ENCODE measurements at regions not wholly inside any gene's neighbourhood (a gene's known extent, or its start where the extent isn't known, plus 50 kb on each side); places are given as distances from the start of the nearest gene placed in this dataset.

GRCh38 chr4:135994360-135994759 is 1537.9 kb downstream of the PCDH18 start:
- H3K9me3 Mint-ChIP-seq: peaks cover 33% of the 10 kb centered on the region
- no peak for TF ChIP-seq CTCF (IDR thresholded peaks at IDR 0.05)
- no peaks in the 10 kb centered on the region for H3K4me1 Mint-ChIP-seq (ENCODE audit: low read depth)
- H3K4me3 Mint-ChIP-seq: no peak overlapping the region
- DNase-seq: no peak
- no peaks in the 10 kb centered on the region for H3K36me3 Mint-ChIP-seq (ENCODE audit: low read depth)
- H3K27me3 Mint-ChIP-seq (ENCODE audit: insufficient read depth): no peaks in the 10 kb centered on the region; the same call in 1 of the 2 replicates
- no peak overlapping the region for H3K27ac Mint-ChIP-seq

GRCh38 chr4:135976860-135977259 is 1555.4 kb downstream of the PCDH18 start:
- DNase-seq: no peak
- H3K36me3 Mint-ChIP-seq (ENCODE audit: low read depth): no peaks in the 10 kb centered on the region
- H3K27me3 Mint-ChIP-seq (ENCODE audit: insufficient read depth): no peaks in the 10 kb centered on the region
- peaks cover 14% of the 10 kb centered on the region for H3K9me3 Mint-ChIP-seq
- H3K27ac Mint-ChIP-seq: no peak overlapping the region
- no peaks in the 10 kb centered on the region for H3K4me1 Mint-ChIP-seq (ENCODE audit: low read depth)
- TF ChIP-seq CTCF (IDR thresholded peaks at IDR 0.05): no peak
- H3K4me3 Mint-ChIP-seq: no peak overlapping the region

GRCh38 chr4:135966936-135967335 is 1565.4 kb downstream of the PCDH18 start:
- Mint-ChIP-seq H3K9me3 (peaks cover 24% of the 10 kb centered on the region), H3K27ac (no peak overlapping the region), H3K36me3 (ENCODE audit: low read depth) (no peaks in the 10 kb centered on the region), H3K4me1 (ENCODE audit: low read depth) (no peaks in the 10 kb centered on the region), H3K4me3 (no peak overlapping the region), H3K27me3 (ENCODE audit: insufficient read depth) (no peaks in the 10 kb centered on the region)
- no peak for DNase-seq
- no peak for TF ChIP-seq CTCF (IDR thresholded peaks at IDR 0.05)

DNA sequence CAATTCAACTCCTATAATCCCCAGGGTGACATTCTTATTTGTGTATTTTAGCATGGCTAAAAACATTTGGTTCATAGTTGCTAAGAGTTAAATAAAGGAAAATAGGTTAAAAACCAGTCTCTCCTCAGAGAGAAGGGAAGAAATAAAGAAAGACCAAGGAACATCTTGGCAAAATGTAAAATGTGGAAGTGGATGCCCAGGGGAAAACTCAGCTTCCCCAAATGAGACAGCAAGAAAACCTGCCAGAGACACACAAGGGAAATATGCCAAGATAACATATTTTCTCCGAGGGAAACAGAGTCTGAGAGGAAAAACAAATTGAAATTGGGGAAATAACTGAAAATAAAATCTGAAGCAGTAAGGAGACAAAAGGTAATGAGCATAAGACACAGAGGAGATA is 1569.3 kb downstream of the PCDH18 start:
- no peaks in the 10 kb centered on the region; the same call in 1 of the 2 replicates for H3K27me3 Mint-ChIP-seq (ENCODE audit: insufficient read depth)
- H3K4me1 Mint-ChIP-seq (ENCODE audit: low read depth): no peaks in the 10 kb centered on the region
- no peak for TF ChIP-seq CTCF (IDR thresholded peaks at IDR 0.05)
- no peak for DNase-seq
- H3K27ac Mint-ChIP-seq: no peak overlapping the region
- H3K36me3 Mint-ChIP-seq (ENCODE audit: low read depth): no peaks in the 10 kb centered on the region
- no peak overlapping the region for H3K4me3 Mint-ChIP-seq
- H3K9me3 Mint-ChIP-seq: peaks cover 34% of the 10 kb centered on the region

DNA sequence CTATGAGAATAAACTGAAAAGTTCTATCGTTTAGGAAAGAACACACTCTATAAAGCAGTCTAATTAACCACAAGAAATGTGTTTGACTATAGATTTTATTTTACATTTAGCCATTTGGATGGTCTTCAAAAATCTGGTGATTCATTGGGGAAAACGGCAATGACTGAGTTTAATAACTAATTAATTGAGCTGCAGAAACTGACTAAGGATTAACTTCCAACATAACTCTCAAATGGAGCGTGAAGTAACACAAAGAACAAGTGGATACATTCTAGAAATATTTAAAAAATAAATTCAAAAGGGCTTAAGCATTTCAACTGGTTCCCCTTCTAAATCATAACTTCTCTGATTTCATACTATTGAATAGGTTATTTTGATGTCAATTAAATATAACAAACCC is 1582.4 kb downstream of the PCDH18 start:
- Mint-ChIP-seq H3K27me3 (ENCODE audit: insufficient read depth) (no peaks in the 10 kb centered on the region), H3K36me3 (ENCODE audit: low read depth) (no peaks in the 10 kb centered on the region), H3K27ac (no peak overlapping the region), H3K9me3 (peaks cover 18% of the 10 kb centered on the region), H3K4me1 (ENCODE audit: low read depth) (no peaks in the 10 kb centered on the region), H3K4me3 (no peak overlapping the region)
- DNase-seq: no peak
- TF ChIP-seq CTCF (IDR thresholded peaks at IDR 0.05): no peak

DNA sequence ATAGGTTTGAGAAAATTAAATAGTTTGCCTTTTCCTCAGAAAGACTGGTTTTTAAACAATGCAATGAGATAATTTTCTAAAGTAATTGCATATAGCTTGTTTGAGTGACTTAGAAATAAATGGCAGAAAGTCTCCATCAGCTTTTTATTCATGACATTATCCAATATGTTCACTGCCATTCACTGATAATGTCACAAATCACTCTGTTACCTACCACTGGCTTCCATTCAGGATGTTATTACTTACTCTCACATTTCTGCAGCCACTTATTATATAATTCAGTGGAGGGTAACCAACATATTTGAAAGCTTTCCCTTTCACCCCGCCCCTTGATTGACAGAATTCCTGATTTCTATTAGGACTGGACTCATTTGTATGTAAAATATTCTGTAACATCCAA is 1583.5 kb downstream of the PCDH18 start:
- Mint-ChIP-seq H3K9me3 (peaks cover 8% of the 10 kb centered on the region), H3K36me3 (ENCODE audit: low read depth) (no peaks in the 10 kb centered on the region), H3K27me3 (ENCODE audit: insufficient read depth) (no peaks in the 10 kb centered on the region), H3K4me1 (ENCODE audit: low read depth) (no peaks in the 10 kb centered on the region), H3K27ac (no peak overlapping the region), H3K4me3 (no peak overlapping the region)
- no peak for TF ChIP-seq CTCF (IDR thresholded peaks at IDR 0.05)
- no peak for DNase-seq

Measured in HFFc6 (cell line).